DOHH2 (cell line): ENCODE measurements at regions not wholly inside any gene's neighbourhood (a gene's known extent, or its start where the extent isn't known, plus 50 kb on each side); places are given as distances from the start of the nearest gene placed in this dataset.

Source experiments
- CTCF ChIP-seq: fragments of 200-600 bp; sonication (generic); IDR thresholded peaks from one replicate; pipeline ENCODE4 v1.5.1; 2014; ENCODE audit warnings: antibody characterized with exemption, mild to moderate bottlenecking, low read depth, low read length; ENCODE audit not compliant: poor library complexity, severe bottlenecking
- EZH2phosphoT487 ChIP-seq: fragments of 200-600 bp; sonication (generic); IDR thresholded peaks from 2 replicates; pipeline ENCODE4 v1.6.1; 2017; ENCODE audit warnings: borderline replicate concordance, mild to moderate bottlenecking, antibody characterized with exemption, low read length, moderate library complexity, mixed read lengths

GRCh38 chr2:234679741-234680687 is 183.1 kb upstream of the ARL4C start:
- no peak for TF ChIP-seq CTCF
- no peak for TF ChIP-seq EZH2phosphoT487
